ENCODE measurements at regions not wholly inside any gene's neighbourhood (a gene's known extent, or its start where the extent isn't known, plus 50 kb on each side); places are given as distances from the start of the nearest gene placed in this dataset.

DNA sequence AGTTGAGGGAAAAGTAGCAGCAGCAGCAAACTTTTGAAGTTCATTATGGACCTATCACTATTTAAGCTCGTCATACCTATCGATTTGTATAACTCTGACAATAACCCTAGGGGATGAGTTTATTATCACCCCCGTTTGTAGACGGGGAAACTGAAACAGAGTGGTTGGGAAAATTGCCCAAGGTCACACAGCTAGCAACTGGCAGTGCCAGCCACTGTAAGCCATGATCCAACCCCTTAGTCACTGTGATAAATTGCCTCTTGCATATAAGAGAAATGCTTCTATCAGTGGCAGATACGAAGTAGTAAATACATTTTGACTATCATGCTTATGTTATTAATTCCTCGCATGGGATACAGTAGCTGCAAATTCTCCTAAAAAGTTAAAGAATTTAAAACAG, 73.3 kb upstream of the ATP10B start:
- TF ChIP-seq POLR2A (IDR thresholded peaks at IDR 0.05): no peak
- TF ChIP-seq, protein P1, sequence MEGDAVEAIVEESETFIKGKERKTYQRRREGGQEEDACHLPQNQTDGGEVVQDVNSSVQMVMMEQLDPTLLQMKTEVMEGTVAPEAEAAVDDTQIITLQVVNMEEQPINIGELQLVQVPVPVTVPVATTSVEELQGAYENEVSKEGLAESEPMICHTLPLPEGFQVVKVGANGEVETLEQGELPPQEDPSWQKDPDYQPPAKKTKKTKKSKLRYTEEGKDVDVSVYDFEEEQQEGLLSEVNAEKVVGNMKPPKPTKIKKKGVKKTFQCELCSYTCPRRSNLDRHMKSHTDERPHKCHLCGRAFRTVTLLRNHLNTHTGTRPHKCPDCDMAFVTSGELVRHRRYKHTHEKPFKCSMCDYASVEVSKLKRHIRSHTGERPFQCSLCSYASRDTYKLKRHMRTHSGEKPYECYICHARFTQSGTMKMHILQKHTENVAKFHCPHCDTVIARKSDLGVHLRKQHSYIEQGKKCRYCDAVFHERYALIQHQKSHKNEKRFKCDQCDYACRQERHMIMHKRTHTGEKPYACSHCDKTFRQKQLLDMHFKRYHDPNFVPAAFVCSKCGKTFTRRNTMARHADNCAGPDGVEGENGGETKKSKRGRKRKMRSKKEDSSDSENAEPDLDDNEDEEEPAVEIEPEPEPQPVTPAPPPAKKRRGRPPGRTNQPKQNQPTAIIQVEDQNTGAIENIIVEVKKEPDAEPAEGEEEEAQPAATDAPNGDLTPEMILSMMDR (IDR thresholded peaks at IDR 0.05): no peak

Measured in right lobe of liver (tissue), 4 donors.